ENCODE measurements at regions not wholly inside any gene's neighbourhood (a gene's known extent, or its start where the extent isn't known, plus 50 kb on each side); places are given as distances from the start of the nearest gene placed in this dataset.

- DNase-seq = no peak
These were observed 119.2 kb downstream of the ANKRD60 start for GRCh38 chr20:58109126-58109880.

GRCh38 chr20:58107533-58107932, 120.9 kb downstream of the ANKRD60 start:
- DNase-seq = no peak

GRCh38 chr20:58106143-58106750, 122.2 kb downstream of the ANKRD60 start:
- no peak for DNase-seq

GRCh38 chr20:58103961-58104360, 124.5 kb downstream of the ANKRD60 start:
- no peak for DNase-seq

GRCh38 chr20:58103517-58103904, 124.9 kb downstream of the ANKRD60 start:
- DNase-seq = no peak

GRCh38 chr20:58102744-58103516, 125.5 kb downstream of the ANKRD60 start:
- no peak for DNase-seq

GRCh38 chr20:58102261-58102660, 126.2 kb downstream of the ANKRD60 start:
- no peak for DNase-seq

- DNase-seq = no peak
These were observed 127.6 kb downstream of the ANKRD60 start for GRCh38 chr20:58100731-58101356.

- no peak for DNase-seq
These were observed 128.3 kb downstream of the ANKRD60 start for GRCh38 chr20:58099956-58100730.

- no peak for DNase-seq
These were observed 129.0 kb downstream of the ANKRD60 start for GRCh38 chr20:58099291-58099935.

- no peak for DNase-seq
These were observed 129.9 kb downstream of the ANKRD60 start for GRCh38 chr20:58098571-58098970.

- no peak for DNase-seq
These were observed 130.5 kb downstream of the ANKRD60 start for GRCh38 chr20:58097943-58098342.

- no peak for DNase-seq
These were observed 131.0 kb downstream of the ANKRD60 start for GRCh38 chr20:58097429-58097828.

GRCh38 chr20:58096880-58097423, 131.5 kb downstream of the ANKRD60 start:
- no peak for DNase-seq

GRCh38 chr20:58094698-58095097, 133.8 kb downstream of the ANKRD60 start:
- DNase-seq = no peak

- no peak for DNase-seq
These were observed 134.3 kb downstream of the ANKRD60 start for GRCh38 chr20:58094160-58094559.

GRCh38 chr20:58092871-58093270, 135.6 kb downstream of the ANKRD60 start:
- no peak for DNase-seq

- no peak for DNase-seq
These were observed 136.1 kb downstream of the ANKRD60 start for GRCh38 chr20:58092353-58092752.

GRCh38 chr20:58091810-58092209, 136.6 kb downstream of the ANKRD60 start:
- DNase-seq = no peak

GRCh38 chr20:58090161-58090560, 138.3 kb downstream of the ANKRD60 start:
- DNase-seq = no peak

GRCh38 chr20:58088625-58089024, 139.8 kb downstream of the ANKRD60 start:
- no peak for DNase-seq

- no peak for DNase-seq
These were observed 140.3 kb downstream of the ANKRD60 start for GRCh38 chr20:58088105-58088504.
